HG02798 (cell line): ENCODE measurements at regions not wholly inside any gene's neighbourhood (a gene's known extent, or its start where the extent isn't known, plus 50 kb on each side); places are given as distances from the start of the nearest gene placed in this dataset.

Source experiments
- ATAC-seq: cut with Tn5 transposase; IDR thresholded peaks from one replicate; pipeline ENCODE4 v1.9.1; 2021; ENCODE audit warnings: mild to moderate bottlenecking; ENCODE audit not compliant: unreplicated experiment, poor library complexity

DNA sequence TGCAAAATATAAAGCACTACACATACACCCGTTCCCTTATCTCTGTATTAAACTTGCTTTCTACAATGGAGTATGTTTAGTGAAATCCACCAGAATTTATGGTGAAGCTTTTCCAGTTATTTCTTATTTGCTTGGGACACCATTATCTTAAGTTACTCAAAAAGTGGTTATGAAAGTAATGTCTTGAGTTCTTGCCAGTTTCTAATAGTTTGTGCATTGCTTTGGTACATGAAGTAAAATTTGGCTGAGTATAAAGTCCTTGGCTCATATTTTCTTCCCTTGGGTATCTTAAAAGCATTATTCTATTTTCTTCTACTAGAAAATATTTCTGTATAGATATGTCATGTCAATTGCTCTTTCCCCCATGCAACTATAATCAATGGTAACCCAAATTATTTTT, 85.2 kb downstream of the POLR1F start:
- ATAC-seq = no peak

DNA sequence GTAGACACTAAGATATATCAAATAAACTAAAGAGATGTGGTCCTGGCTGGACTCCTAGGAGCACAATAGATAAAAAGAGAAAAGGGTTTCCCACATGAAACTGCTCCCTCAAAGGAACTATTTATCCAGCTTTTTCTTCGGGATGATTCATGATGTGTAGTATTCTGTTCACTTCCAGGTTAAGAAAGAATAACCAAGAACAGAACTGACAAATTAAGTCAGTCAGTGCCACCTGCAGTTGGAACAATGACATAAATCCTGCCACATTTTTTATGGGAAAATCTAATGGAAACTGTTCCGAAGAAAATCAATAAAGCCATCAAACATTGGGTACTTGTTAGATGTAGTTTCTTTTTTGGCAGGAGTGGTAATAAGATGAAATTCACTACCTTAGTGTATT, 87.1 kb downstream of the POLR1F start:
- ATAC-seq = no peak

DNA sequence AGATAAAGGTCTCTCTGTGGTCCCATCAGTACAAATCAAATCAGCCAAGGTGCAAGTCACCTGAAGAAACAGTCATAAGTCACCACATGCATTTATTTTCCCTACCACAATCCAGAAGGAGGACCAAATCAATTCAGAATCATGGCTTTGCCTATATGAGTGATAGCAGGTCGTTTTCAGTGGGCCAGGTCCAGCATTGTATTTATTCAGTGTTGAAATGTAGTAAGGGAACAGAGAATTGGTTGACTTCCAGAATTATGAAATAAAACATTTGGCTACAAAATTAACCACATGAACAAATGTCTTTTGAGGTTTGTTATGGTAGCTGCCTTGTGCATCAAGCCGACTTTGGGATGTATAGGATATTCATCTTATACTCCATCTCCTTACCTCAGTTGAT, 88.4 kb downstream of the POLR1F start:
- no peak for ATAC-seq

DNA sequence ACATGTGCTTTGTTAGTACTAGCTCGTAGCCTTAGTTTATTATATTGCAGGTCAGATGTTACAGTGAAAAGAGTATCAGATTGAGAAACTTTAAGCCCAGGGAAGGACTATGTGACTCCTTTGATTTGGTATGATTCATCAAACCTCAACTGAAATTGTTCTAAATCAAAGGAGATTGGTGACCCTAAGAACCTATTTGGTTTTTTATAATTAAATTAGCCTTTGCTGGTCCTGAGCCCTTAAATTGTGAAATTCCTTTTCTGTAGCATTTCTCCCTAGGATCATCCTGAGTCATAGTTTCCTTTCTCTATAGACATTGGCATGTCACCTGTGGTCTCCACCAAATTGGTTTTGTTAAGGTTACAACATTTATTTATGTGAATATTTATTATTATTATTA, 89.7 kb downstream of the POLR1F start:
- ATAC-seq = no peak

DNA sequence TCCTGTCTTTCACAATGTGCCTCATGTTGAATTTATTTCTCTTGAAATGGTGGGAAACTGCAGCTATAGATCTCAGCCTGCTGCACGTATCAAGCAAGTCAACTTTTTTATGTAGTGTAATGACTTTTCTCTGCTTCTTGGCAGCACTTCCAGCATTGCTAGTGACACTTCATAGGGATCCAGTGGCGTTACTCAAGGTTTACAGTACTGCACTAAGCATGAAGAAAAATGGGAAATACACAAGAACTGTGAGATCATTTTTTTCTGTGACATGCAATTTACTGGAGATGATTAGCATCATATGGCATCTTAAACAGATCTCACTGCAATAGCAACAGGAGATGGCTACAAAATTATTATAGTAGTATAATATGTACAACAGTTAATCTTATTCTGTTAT, 90.9 kb downstream of the POLR1F start:
- no peak for ATAC-seq

DNA sequence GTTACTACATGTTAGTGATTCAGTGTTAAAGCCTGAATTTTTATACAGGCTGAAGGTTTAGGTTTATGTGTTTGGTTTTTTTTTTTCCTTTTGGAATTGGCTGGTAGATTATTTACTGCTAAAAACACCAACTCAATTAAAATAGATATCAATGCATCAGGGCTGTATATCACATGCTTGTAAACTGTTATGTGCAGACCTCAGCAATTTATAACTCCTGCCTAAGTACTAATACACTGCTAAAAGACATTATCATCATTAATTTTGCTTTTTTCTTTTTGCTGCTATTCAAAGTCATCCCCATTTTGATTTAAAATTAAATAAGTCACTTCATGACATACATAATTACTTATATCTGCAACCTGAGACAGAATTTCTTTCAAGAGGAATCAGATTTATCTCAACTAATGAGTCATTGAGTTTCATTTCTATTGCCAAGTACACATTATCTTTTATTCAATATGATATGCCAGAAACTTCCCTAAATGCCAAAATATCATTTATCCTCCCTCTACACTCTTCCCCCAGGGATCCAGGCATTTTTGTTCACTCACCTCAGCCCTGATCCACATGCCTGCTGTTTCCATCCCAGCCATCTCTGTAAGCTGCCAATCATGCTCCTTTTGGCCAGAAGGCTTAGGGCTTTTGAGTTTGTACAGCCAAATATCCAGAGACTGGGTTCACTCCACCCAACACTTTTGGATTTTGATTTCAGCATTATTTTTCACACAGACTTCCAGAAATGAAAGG, 98.5 kb downstream of the POLR1F start:
- no peak for ATAC-seq

DNA sequence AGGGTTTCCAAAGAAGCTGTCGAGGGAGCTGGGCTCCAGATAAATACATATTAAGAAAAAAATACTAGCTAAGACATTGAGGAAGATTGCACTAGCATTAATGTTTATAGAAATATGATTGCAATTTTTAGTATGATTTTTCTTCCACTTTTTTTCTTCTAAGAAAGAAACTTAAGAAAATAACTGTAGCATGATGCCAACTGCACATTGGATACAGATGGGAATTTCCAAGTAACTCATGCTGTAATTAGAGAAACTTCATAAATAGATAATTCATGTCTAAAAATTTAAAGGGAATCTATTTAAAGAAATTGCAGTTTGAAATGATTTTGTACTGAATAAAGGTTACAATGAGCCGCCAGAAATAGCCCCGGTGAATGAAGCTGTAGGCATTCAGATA, 119.4 kb downstream of the POLR1F start:
- no peak for ATAC-seq

DNA sequence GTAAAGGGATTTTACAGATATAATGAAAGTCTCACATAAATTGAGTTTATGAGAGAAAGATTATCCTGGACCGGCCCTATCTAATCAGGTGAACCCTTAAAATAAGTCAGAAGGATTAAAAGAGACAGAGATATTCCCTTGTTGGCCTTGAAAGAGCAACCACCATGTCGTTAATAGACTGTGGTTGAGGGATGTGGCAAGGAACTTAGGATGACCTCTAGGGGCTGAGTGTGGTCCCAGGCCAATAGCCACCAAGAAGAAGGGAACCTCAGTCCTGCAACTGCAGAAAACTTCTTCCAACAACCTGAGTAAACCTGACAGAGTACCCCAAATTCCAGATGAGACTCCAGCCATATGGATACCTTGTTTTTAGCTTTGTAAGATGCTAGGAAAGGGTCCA, 121.5 kb downstream of the POLR1F start:
- ATAC-seq = no peak

DNA sequence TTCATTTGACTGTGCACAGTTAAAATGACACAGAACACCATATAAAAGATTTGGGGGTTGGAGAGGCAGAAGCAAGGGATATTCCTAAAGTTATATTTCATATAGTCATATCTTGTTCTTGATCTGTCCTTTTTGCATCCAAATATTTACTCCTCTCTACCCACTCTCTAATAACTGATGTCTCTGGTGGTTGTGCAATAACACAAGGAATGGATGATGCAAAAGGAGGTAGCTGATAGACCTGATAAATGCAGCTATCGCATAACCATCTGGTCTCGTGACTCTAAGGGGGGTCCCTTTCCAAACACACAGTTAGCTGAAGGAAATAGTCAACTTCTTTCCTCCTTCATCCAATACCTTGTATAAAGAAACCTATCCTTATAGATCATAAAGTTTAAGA, 123.1 kb downstream of the POLR1F start:
- ATAC-seq = no peak

DNA sequence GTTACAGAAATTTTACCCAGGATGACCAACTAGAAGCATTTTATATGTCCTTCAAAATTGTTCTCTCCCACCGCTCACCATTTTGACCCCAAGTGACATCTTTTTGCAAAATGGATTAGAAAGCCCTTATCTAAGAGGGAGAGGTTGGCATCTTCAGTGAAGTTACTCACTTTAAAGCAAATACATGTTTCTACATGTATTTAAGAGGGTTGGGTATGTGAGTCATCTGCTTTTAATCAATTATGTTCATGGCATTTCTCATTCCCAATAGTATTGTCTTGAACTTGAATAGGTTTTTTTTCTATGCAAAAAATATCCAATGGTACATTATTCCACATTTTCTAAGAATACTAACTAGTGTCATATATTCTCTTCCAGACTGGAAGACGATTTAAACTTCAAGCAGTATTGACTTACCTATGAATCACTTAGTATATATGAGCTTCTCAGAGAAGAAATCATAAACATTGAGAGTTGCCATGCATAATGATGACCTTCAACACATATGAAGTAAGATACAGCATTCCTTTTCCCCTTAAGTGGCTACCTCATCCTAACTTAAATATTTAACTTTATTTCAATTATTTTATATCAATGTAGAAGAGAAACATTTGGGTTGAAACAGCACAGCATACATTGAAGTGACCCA, 132.8 kb downstream of the POLR1F start:
- no peak for ATAC-seq

DNA sequence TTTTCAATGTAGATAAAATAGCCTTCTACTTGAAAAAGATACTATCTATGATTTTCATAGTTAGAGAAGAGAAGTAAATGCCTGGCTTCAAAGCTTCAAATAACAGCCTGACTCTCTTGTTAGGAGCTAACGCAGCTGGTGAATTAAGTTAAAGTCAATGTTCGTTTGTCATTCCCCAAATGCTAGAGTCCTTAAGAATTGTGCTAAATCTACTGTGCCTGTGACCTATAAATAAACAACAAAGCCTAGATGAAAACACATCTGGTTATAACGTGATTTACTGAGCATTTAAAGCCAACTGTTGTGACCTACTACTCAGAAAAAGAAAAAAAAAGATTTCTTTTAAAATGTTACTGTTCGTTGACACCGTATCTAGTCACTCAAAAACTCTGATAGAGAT, 134.7 kb downstream of the POLR1F start:
- no peak for ATAC-seq

DNA sequence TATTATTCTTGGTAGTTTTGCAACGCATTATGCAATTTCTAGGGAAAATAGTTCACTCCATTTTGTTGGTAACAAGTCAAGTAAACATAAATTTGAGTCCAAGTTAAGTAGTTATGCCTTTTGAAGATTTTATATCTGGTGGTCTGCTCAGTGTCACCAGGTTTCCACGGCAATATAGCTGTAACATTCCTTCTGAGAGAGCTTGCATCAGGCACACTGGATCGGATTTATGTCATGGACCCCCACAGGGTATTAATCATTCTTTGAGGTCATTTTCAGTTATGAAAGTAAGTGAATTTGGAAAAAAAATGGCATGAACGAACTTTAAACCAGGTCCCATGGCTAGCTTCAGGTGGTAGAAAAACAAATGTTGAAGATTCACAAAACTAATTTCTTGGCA, 136.3 kb downstream of the POLR1F start:
- ATAC-seq = no peak

DNA sequence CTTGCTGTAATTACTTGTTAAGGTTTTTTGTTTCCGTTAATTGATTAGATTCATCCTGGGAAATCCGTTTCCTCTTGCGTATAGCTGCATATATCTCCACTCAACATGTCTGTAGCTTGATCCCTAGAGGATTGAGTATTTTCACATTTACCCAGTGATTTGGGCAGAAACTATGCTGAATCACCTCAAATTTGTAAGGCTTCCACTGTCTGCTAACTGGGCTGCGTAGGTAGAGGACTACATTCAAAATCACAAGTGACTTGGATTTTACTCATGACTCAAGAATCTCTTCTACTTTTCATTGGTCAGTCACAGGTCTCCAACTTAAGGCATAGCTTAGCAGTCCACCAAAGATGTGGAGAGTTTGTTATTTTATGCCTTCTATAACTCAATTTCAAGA, 141.8 kb downstream of the POLR1F start:
- ATAC-seq = no peak

DNA sequence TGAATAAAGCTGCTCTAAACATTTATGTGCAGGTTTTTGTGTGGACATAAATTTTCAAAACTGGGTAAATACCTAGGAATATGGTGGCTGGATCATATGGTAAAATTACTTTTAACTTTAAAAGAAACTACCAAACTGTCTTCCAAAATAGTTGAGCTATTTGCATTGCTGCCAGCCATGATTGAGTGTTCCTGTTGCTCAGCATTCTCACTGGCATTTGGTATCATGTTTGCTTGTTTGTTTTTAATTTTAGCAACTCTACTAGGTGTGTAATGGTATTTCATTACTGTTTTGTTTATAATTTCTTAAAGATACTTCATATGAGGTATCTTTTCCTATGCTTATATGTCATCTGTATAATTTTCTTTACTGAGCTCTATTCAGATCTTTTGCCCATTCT, 143.2 kb downstream of the POLR1F start:
- no peak for ATAC-seq

DNA sequence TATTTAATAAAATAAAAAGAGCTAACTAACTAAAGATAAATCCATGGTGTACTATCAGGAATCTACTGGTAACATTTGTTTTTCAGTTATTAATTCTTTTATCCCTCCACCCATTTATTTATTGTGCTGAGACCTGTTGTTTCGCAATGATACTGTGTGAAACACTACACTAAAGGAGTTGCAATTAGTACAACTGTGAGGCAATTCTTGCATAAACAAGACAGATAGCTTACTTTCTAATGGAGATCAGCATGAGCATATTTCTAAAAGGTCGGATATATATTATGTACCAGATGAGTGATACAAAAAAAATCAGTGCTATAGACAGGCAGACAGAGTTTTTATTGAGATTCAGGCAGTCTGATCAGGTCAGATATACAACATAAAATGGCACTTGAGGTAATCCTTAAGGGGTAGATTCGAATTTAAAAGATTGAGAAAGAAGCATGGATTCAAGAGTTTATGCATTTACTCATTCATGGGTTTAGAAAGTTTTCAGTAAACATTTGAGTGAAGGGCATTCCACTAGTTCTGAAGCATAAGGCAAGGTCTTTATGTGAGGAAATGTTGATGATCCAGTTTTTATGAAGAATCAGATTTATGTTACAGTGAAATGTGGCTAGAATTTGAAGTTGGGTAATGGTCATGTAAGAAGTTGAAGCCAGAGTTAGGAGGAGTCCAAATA, 147.6 kb downstream of the POLR1F start:
- no peak for ATAC-seq

DNA sequence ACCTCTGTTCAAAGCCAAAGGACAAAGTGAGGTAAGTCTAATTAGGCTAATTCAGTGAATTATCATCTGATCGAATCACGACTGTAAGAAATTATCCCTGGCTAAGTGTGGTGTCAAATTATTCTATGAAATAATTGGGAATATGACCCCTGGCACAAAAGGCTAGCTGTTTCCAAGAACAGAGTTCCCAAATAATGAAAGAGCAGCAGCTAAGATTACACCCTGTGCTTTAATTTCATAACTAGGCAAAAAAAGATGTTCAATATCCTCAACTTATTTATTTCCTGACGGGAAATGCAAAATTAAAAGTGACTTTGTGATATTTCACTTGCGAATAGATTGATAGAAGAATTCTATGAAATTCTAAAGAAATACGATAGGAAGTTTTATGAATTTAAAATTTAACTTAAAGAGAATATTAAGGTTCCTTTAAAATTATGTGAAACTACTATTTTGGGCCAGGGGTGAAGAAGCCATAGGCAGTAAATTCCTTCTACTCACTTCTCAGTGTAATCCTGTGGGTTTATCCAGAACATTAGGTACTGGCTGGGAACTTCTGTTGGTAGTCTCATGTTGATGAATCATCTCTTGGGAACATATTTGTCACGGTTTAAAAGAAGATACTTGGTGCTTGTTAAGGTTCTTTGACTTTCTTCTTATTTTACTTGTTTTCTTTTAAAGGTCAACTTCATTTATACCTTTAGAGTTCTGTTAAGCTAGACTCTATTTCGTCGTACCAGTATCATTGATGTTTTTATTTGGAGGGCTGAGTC, 148.5 kb downstream of the POLR1F start:
- ATAC-seq = no peak

DNA sequence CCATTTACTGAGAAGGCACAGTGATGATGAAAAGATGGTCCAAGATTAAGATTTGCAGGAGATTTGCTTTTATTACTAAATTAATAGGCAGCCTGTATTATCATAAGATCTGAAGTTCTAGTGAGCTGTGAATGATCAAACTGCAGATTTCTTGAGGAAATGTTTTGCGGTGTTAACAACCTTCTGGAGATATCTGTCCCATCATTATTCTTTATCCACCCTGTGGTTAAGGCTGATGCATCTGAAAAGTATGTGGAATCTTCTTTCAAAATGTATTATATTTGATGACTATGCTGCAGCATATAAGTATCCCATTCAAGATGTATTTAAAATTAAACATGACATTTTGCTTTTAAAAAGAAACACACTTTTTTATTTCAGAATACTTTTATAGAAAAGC, 150.3 kb downstream of the POLR1F start:
- ATAC-seq = no peak

DNA sequence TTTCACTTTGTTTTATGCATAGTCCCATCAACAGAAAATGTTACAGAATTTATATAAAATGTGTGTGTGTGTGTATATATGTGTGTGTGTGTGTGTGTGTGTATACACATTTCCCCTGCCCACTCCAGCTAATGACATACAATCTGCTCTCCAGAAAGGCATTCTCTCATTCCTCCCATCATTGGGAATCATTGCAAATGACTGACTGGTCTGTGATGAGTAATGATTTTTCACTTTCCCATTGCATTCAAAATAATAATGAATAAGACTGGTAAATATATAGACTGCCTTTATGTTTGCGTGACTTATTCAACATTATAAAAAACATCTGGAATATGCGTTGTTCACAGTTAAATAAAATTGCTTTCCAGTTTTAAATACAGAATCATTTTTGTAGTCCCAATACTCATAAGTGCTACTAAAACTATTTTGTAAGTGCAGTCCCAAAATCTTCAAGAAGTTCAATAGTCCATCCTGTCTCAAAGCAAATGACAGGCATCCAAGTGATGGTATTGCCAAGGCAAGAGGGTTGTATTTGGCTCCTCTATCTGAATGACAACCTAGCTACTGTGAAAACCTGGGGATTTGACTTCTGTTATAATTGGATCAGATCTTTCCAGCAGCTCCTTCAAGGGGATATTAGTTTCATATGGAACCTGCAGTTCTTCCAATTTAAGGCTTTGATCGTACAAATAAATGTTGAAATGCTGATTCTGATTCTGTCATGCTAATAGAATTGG, 150.9 kb downstream of the POLR1F start:
- no peak for ATAC-seq

DNA sequence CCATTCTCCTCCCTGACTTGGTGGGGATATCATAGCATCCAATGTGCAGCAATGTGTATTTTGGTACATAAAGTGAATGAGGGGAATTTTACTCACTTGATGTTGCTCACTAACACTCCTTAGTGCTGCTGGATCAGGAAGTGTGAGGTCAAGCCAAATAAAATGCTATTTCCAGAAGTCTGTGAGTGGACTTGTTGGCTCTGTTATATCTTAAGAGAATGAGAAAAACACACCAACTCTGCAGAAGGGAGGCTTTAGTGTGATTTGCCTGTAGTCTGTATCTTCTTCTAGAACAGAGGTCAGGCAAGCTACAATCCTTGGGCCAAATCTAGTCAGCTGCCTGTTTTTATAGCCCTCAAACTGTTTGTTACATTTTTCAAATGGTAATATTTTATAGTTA, 154.3 kb downstream of the POLR1F start:
- ATAC-seq = no peak

DNA sequence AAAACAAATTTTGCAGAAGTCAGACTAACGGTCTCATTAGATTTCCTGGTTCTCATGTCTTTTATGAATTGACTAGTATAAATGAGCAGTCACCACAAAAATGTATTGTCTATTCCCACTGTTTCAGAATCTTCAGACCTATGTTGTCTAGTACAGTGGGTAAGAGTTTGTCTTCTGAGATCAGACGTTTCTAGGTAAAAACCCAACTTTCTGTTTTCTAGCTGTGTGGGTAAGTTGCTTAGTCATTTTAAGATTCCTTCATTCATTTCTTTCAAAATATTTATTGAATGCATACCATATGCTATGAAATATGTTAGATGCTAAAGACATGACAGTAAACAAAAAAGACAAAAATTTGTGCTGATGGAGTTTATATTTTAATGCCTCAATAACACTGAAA, 156.3 kb downstream of the POLR1F start:
- ATAC-seq = no peak
